ENCODE measurements at regions not wholly inside any gene's neighbourhood (a gene's known extent, or its start where the extent isn't known, plus 50 kb on each side); places are given as distances from the start of the nearest gene placed in this dataset.

GRCh38 chr9:3014178-3014577 lies 170.3 kb upstream of the PUM3 start:
- intact Hi-C loops (cut with DNase I): no loop called here
- no peak for DNase-seq

GRCh38 chr9:3012842-3013241 lies 168.9 kb upstream of the PUM3 start:
- H3K4me1 ChIP-seq: no peaks in the 10 kb centered on the region
- no peak overlapping the region for H3K27ac ChIP-seq
- DNase-seq: no peak
- WGBS, 2 donors: 81 to 82% methylated on average over 5 of the region's 5 CpGs
- TF ChIP-seq POLR2A (IDR thresholded peaks at IDR 0.05) (no peak), CTCF (IDR thresholded peaks at IDR 0.05) (no peak)
- intact Hi-C loops (cut with DNase I): no loop called here
- no peak overlapping the region for H3K4me3 ChIP-seq (replicated peaks in 1 of 3)
- no peaks in the 10 kb centered on the region for H3K36me3 ChIP-seq
- no peaks in the 10 kb centered on the region for H3K27me3 ChIP-seq
- H3K9me3 ChIP-seq: no peaks in the 10 kb centered on the region

More at GRCh38 chr9:3014178-3014577, 170.3 kb upstream of the PUM3 start:
- Histone ChIP-seq H3K9me3 (no peaks in the 10 kb centered on the region), H3K36me3 (no peaks in the 10 kb centered on the region), H3K4me1 (no peaks in the 10 kb centered on the region), H3K27ac (no peak overlapping the region), H3K4me3 (replicated peaks in 1 of 3) (no peak overlapping the region), H3K27me3 (no peaks in the 10 kb centered on the region)
- TF ChIP-seq CTCF (IDR thresholded peaks at IDR 0.05) (no peak), POLR2A (IDR thresholded peaks at IDR 0.05) (no peak)
- 78 to 80% methylated on average over 3 of the region's 3 CpGs for WGBS, 2 donors

- H3K4me3 ChIP-seq (replicated peaks in 1 of 3): no peak overlapping the region
- no peak overlapping the region for H3K27ac ChIP-seq
- no peak for DNase-seq
- no peak for TF ChIP-seq POLR2A (IDR thresholded peaks at IDR 0.05)
- no peak for TF ChIP-seq CTCF (IDR thresholded peaks at IDR 0.05)
- no peaks in the 10 kb centered on the region for H3K4me1 ChIP-seq
- intact Hi-C loops (cut with DNase I): no loop called here
- 82 to 85% methylated on average over 6 of the region's 6 CpGs for WGBS, 2 donors
- H3K9me3 ChIP-seq: no peaks in the 10 kb centered on the region
- H3K36me3 ChIP-seq: no peaks in the 10 kb centered on the region
- no peaks in the 10 kb centered on the region for H3K27me3 ChIP-seq
These were observed 168.3 kb upstream of the PUM3 start for GRCh38 chr9:3012245-3012644.

GRCh38 chr9:3008091-3008490 lies 164.2 kb upstream of the PUM3 start:
- H3K9me3 ChIP-seq: no peaks in the 10 kb centered on the region
- no peak overlapping the region for H3K27ac ChIP-seq
- TF ChIP-seq POLR2A (IDR thresholded peaks at IDR 0.05) (no peak), CTCF (IDR thresholded peaks at IDR 0.05) (no peak)
- 86 to 92% methylated on average over 4 of the region's 4 CpGs for WGBS, 2 donors
- DNase-seq: no peak
- H3K36me3 ChIP-seq: no peaks in the 10 kb centered on the region
- intact Hi-C loops (cut with DNase I): no loop called here
- peaks cover 0 to 5% of the 10 kb centered on the region in 2 donors for H3K4me1 ChIP-seq
- no peak overlapping the region for H3K4me3 ChIP-seq (replicated peaks in 1 of 3)
- H3K27me3 ChIP-seq: no peaks in the 10 kb centered on the region

GRCh38 chr9:3007326-3007725 lies 163.4 kb upstream of the PUM3 start:
- H3K4me3 ChIP-seq (replicated peaks in 1 of 3): no peak overlapping the region
- H3K27me3 ChIP-seq: no peaks in the 10 kb centered on the region
- no peaks in the 10 kb centered on the region for H3K9me3 ChIP-seq
- H3K27ac ChIP-seq: no peak overlapping the region
- no peak for TF ChIP-seq CTCF (IDR thresholded peaks at IDR 0.05)
- no peak for TF ChIP-seq POLR2A (IDR thresholded peaks at IDR 0.05)
- H3K4me1 ChIP-seq: peaks cover 0 to 5% of the 10 kb centered on the region in 2 donors
- WGBS, 2 donors: 21 to 54% methylated on average over 1 of the region's 1 CpG
- H3K36me3 ChIP-seq: no peaks in the 10 kb centered on the region
- intact Hi-C loops (cut with DNase I): no loop called here
- DNase-seq: no peak
